ENCODE measurements at regions not wholly inside any gene's neighbourhood (a gene's known extent, or its start where the extent isn't known, plus 50 kb on each side); places are given as distances from the start of the nearest gene placed in this dataset.

- H4K20me1 ChIP-seq (ENCODE audit: control insufficient read depth, insufficient read depth): no peaks in the 10 kb centered on the region
- 0% methylated on average over 1 of the region's 1 CpG for WGBS (ENCODE audit: insufficient coverage, insufficient replicate concordance, low lambda C conversion rate, missing lambda C conversion rate)
- ChIA-PET POLR2A (no interaction called here), RAD21 (ENCODE audit: unreplicated experiment) (no interaction called here), CTCF (no interaction called here), SMC1A (ENCODE audit: uncharacterized antibody, unreplicated experiment) (interaction anchor here (1.0 to 1.6 kb wide), 2 partner anchors 11 to 67 kb away, joined by 3 to 5 read pairs; no protein-coding TSS in a partner anchor)
- no peak overlapping the region for H2AFZ ChIP-seq (ENCODE audit: control insufficient read depth, low read depth, low read length)
- no peak overlapping the region for H3K4me3 ChIP-seq
- H3K4me1 ChIP-seq (ENCODE audit: control insufficient read depth, insufficient read depth, low read length): no peaks in the 10 kb centered on the region
- H3K4me2 ChIP-seq (ENCODE audit: control insufficient read depth, insufficient read depth): no peak overlapping the region
- no peaks in the 10 kb centered on the region for H3K79me2 ChIP-seq (ENCODE audit: control insufficient read depth, insufficient read depth, low read length)
- H3K9me3 ChIP-seq (replicated peaks; ENCODE audit: control insufficient read depth, insufficient read depth, low read length): no peaks in the 10 kb centered on the region; the same call in 2 of the 3 replicates
- ATAC-seq: no peak
- no peak for TF ChIP-seq NFYA (IDR thresholded peaks at IDR 0.05; ENCODE audit: borderline replicate concordance, low read depth, low read length)
- TF ChIP-seq EP300 (IDR thresholded peaks at IDR 0.05; ENCODE audit: borderline replicate concordance in 1 of 2, control insufficient read depth in 1 of 2, low read depth in 2 of 2, low read length in 2 of 2): no peak
- TF ChIP-seq POLR2AphosphoS2 (IDR thresholded peaks at IDR 0.05; ENCODE audit: low read depth, low read length): no peak
- TF ChIP-seq SMAD1 (IDR thresholded peaks at IDR 0.05; ENCODE audit: low read depth, partially characterized antibody): no peak
- TF ChIP-seq SIX5 (IDR thresholded peaks at IDR 0.05; ENCODE audit: low read depth, low read length, severe bottlenecking): no peak
- no peak for TF ChIP-seq GABPA (IDR thresholded peaks at IDR 0.05; ENCODE audit: low read depth)
- TF ChIP-seq ASH2L (IDR thresholded peaks at IDR 0.05; ENCODE audit: borderline replicate concordance, low read depth): no peak
- TF ChIP-seq POU2F2 (IDR thresholded peaks at IDR 0.05; ENCODE audit: borderline replicate concordance, low read depth, low read length): no peak
- no peak for TF ChIP-seq ZSCAN29 (IDR thresholded peaks at IDR 0.05)
- no peak for TF ChIP-seq BHLHE40 (IDR thresholded peaks at IDR 0.05; ENCODE audit: borderline replicate concordance in 1 of 2, low read depth in 2 of 2, low read length in 1 of 2)
- TF ChIP-seq CREM (IDR thresholded peaks at IDR 0.05; ENCODE audit: low read depth): no peak
- TF ChIP-seq PKNOX1 (IDR thresholded peaks at IDR 0.05): no peak
- no peak for TF ChIP-seq HSF1 (IDR thresholded peaks at IDR 0.05; ENCODE audit: low read depth, low read length)
- TF ChIP-seq ZBTB33 (IDR thresholded peaks at IDR 0.05): no peak
- no peak for TF ChIP-seq SMAD5 (IDR thresholded peaks at IDR 0.05; ENCODE audit: low read depth)
- TF ChIP-seq CBX5 (IDR thresholded peaks at IDR 0.05; ENCODE audit: low read depth): no peak
- TF ChIP-seq DPF2 (IDR thresholded peaks at IDR 0.05): no peak
- TF ChIP-seq FOXK2 (IDR thresholded peaks at IDR 0.05): no peak
- TF ChIP-seq ATF3 (IDR thresholded peaks at IDR 0.05; ENCODE audit: borderline replicate concordance, extremely low read depth, low read depth, low read length): no peak
- no peak for TF ChIP-seq RUNX3 (IDR thresholded peaks at IDR 0.05; ENCODE audit: low read length)
- H3K36me3 ChIP-seq (ENCODE audit: control insufficient read depth in 2 of 2, insufficient read depth in 2 of 2, low read length in 1 of 2): no peaks in the 10 kb centered on the region
- DNase-seq (ENCODE audit: low read depth, low spot score): no peak
- no TSS peak for BruUV-seq (replicated peaks)
- in situ Hi-C loops (cut with MboI): no loop called here
- intact Hi-C loops (cut with micrococcal nuclease; ENCODE audit: unreplicated experiment): no loop called here
- H3K9ac ChIP-seq (ENCODE audit: control insufficient read depth, insufficient read depth, low read length): no peak overlapping the region
- H3K27me3 ChIP-seq (replicated peaks in 1 of 2; ENCODE audit: control insufficient read depth in 2 of 2, insufficient read depth in 2 of 2, low read length in 1 of 2): no peaks in the 10 kb centered on the region
- no peak overlapping the region for H3K27ac ChIP-seq (ENCODE audit: control insufficient read depth, insufficient read depth)
- no peak for FAIRE-seq
Observed at GRCh38 chr5:74426506-74426905, 214.0 kb downstream of the ENC1 start.
